HG03280 (cell line): ENCODE measurements at regions not wholly inside any gene's neighbourhood (a gene's known extent, or its start where the extent isn't known, plus 50 kb on each side); places are given as distances from the start of the nearest gene placed in this dataset.
"Not testable (repeated sequence)": the region's sequence is repeated elsewhere in the genome, so short reads cannot be mapped to it uniquely, and the experiment has no call there.

Source experiments
- ATAC-seq: cut with Tn5 transposase; IDR thresholded peaks from one replicate; pipeline ENCODE4 v1.9.1; 2021; ENCODE audit warnings: mild to moderate bottlenecking, moderate library complexity; ENCODE audit not compliant: unreplicated experiment

DNA sequence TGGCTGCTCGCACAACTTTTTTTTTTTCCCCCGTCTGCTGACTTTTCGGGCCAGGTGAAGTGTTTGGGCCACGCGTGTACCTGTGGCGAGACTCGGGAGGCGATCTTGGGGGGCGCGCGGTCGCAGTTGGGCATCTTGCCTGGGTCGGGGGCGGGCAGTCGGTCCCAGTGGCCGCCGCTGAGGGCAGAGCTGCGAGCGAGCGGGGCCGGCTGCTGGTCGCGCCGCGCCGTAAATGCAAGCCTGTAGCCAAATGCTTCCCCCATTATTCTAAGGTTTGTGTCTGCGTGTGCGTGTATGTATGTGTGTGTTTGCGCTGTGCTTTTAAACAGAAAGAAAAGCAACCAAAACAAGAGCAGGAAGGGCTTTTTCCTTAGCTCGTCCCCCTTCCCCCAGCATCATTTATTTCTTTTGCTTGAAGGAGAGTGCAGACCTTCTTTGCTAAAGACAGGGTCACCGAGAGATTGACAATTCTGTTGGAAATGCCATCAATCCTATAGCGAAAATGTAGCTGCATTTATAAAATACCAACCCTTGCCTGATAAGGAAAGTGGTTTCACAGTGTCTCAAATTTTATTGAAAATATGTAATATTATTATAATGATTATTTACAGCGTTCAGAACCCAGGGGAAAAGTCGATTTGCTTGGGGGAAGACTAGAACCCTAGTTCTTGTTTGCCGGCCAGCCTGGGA is 143.2 kb upstream of the ZNF536 start:
- ATAC-seq = no peak

DNA sequence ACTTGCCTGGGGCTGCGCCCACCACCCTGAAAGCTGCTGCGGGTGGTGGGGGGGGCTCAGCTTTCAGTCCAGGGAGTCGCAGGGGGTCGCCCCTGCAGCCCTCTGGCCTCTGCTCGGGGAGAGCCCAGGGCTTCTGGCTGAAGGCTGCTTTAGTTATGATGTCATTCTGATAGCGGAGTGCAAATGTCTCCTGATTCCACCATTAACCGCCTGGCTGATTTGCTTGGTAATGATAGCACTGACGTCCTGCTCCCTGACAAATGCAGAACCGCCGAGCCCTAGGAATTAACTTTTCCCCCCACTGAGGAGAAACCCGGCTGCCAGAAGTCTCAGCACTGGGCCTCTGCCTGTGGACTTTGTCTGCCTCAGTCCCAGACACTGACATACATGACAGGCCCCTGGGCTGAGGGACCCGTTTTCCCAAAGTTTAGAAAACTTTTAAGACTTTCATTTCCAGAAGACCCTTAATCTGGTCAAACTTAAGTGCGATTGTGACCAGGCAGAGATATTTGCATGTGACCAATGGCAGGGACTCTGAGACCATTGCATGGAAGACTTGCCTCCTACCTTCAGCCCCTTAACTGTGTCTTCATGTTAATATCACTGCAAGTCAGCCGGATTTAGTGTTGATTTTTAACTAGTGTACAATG is 142.5 kb upstream of the ZNF536 start:
- no peak for ATAC-seq

DNA sequence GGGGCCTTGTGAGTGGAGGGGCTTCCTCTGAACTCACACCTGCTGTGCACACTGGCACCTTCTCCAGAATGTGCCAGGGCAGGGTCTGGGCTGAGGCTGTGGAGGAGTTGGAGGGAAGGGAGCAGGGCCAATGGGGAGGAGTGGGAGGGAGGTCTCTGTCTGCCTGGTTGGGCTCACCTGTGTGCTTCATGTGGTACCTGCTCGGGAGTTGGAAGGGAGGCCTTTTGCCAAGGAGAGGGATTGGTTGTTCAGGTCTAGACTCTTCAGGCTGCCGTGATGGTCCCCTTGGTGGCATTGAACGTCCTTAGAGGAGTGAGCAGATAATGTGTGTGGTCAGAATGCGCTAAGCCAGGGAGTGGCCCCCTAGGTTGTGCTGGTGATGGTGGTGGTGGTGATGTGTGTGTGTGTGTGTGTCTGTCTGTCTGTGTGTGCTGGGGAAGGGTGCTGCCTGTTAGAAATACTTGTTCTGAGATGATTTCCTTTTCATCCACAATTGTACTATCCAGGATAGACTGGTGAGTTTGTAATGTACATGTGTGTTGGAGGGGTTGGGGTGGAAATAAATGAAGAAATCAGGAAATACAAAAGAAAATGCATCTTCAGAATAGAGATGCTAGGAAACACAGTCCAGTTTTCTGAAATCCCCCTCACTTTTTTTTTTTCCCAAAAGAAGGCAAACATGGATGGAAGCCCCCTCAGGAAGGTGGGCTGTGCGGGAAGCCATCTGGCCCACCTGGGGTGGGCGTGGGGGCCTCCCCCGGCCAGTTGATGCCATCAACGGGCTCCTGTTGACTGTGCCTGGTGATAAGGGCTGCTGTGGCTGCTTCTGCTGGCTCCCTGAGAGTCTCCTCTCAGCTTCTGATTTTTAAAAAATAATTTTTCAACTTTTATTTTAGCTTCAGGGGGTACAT is 140.5 kb upstream of the ZNF536 start:
- ATAC-seq = no peak

DNA sequence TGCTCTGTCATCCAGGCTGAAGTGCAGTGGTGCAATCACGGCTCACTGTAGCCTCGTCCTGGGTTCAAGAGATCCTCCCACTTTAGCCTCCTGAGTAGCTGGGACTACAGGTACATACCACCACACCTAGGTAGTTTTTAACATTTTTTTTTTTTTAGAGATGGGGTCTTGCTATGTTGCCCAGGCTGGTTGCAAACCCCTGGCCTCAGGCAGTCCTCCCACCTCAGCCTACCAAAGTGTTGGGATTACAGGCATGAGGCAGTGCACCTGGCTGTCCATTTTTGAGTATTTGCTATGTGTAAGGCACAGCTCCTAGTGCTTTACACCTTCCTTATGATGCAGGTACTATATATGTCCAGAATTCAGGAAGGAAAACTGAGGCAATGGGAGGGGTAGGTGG is 138.8 kb upstream of the ZNF536 start:
- no peak for ATAC-seq

DNA sequence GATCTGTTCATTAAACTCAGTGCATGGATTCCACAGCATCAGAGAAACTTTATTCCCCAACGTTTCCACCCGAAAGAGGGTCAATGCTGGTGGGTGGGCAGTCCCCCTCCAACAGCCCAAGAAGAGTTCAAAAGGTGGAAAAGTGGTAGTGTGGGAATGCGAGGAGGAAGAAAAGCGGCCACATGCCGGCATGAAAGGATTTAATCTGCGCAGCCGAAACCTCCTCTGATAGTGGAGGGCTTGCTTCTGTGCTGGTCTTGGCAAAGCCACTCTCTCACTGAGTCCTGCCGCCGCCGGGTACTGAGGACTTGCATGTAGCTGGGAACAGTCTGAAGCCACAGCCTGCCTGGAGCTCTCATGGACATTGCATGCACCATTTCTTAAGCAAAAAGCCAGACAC is 136.2 kb upstream of the ZNF536 start:
- no peak for ATAC-seq

DNA sequence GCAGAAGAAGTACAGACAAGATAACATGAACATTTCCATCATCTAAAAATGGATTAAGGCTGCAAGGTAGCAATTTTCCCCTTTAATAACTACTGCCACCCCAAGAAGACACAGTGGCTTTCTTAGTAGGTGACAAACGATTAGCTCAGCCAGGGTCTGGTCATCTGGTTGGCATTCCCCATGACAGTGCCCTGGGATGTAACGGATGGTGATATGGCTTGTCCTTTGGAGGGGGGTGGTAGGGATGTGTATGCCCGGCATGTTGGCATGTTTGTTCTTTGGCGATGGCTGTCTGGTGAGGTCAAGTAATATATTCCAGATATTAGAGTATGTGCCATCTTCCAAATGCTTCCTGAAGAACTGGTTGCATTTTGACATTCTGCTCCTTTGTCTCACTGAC is 135.6 kb upstream of the ZNF536 start:
- no peak for ATAC-seq

DNA sequence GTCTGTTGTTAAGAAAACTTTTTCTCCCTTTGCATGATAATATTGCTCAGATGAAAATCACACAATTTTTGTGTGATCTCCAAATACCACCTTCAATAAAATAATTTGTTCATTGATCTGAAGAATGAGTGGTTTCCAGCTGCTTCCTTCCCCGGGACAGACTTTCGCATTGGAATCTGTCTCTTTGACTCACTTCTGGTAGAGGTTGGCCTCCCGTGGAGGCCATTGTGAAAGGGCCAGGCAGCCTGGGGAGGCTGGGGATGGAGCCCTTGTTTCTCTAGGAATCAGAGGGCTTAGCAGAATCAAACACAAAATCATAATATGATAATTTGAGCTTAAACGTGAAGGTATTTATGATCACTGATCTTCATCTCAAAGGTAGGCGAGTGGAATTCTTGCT is 135.0 kb upstream of the ZNF536 start:
- ATAC-seq = no peak

DNA sequence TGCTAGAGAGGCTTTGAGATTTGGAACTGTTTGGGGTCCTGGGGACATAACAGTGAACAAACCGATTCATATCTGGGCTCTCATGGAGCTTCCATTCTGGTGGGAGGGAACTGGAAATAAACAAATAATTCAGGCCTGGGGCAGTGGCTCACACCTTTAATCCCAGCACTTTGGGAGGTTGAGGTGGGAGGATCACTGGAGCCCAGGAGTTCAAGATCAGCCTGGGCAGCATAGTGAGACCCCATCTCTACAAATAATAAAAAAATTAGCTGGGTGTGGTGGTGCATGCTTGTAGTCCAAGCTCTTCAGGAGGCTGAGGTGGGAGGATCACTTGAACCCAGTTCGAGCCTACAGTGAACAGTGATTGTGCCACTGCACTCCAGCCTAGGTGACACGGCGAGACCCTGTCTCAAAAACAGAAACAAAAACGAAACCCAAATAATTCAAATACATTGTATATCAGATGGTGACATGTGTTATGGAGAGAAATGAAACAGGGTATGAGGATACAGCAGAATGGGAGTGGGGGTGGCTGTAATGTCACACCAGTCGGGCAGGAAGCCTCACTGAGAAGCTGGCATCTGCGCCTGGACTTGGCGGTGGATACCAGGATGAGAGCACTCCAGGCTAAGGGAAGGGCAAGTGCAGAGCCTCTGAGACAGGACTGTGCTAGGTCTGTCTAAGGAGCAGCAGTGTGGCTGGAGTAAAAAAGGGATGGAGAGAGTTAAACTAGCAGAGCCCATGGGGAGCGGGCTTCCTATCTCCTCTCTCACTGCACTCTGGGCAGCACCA is 131.1 kb upstream of the ZNF536 start:
- no peak for ATAC-seq

DNA sequence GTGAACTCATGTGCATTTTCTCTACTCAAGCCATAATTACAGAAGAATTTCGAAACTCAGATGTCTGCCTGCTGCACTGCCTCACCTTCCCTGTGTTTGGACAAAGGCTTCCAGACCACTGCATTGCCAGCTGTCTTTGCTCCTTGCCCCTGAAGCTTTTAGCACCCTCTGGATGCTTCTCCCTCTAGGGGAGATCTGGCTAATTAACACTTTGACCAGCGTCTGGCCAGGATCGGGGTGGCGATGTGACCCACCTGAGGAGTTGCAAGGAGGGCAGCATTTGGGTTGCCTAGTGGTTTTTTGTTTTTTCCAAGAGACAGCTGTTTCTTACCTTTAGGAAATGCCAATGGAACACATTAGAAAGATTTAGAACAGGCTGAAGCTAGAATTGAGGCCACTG is 127.7 kb upstream of the ZNF536 start:
- no peak for ATAC-seq

DNA sequence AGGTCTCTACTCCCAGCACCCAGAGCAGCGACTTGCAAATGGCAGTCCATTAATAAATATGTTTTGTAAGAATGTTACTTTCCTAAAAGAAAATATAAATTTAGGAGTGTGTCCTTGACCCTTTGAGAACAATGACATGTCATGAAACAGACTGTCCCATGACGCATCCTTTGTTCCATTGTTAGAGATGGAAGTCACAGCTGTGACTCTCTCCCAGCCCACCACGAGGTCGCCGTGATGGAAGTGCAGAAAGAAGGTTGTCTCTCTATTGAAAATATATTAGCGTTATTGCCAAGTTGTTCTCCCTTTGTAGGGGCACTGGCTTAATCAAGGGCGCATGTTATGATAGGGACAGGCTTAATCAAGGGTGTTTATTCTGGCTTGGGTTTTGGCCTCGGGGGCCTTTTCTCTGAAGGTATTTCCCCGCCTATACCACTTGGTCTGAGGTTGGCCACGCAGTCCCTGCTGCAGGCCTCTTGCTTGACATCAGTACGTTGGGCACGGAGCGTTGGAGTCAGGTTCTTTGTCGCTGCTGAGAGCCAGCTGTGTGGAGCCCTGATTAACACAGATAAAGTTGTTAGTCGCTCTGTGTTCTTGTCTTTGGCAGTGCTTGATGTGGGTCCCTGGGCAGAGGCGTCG is 126.7 kb upstream of the ZNF536 start:
- no peak for ATAC-seq

DNA sequence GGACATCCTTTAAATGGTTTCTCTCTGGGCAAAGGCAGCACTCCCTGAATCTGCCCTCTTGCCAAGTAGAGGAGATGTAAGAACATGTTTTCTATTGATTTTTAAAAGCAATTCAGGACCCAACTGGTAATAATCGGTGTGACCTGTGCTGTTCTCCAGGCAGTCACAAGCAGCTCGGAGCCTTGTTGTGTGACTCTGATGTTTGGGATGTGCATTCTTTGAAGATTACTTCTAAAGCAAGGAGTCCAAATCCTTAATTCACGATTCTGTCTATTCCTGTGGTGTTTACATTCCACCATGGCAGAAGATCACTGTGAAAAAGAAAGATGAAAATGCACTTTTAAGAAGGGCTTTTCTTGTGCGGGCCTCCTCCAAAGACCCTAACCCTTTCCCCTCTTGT is 122.3 kb upstream of the ZNF536 start:
- no peak for ATAC-seq

DNA sequence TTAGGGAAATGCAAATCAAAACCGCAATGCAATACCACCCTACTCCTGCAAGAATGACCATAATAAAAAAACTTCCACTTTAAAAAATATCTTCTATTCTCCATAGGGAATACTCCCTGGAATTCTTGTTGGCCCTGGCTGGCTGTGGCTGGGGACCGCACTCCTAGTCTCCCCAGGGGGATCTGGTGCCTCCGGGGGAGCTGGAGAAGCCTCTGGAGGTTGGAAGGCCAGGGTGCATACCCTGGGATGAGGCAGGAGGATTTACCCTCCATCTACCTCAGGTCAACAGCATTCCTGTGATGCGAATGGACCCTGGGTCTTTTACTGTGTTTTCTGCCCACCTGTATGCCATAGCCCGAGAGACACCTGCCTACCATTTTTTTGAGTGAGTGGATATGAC is 120.0 kb upstream of the ZNF536 start:
- no peak for ATAC-seq

DNA sequence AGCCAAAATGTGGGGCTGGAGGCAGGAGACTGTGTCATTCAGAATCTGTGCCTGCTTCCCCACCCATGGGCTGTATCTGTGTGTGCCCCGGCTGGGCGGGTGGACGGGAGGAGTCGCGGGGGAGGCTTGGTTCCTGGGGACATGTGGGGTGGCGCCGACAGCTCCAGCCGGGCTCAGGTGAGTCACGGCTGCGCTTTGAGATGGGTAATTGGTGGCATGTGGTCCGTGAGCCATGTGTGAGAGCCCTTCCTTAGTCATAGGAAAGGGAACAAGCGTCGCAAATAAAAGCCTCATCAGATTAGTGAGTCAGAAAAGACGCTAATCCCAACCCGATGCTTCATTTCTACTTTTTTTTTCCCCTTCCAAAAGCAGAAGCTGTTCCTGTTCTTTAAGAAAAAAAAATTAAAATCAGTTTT is 118.6 kb upstream of the ZNF536 start:
- ATAC-seq = no peak

DNA sequence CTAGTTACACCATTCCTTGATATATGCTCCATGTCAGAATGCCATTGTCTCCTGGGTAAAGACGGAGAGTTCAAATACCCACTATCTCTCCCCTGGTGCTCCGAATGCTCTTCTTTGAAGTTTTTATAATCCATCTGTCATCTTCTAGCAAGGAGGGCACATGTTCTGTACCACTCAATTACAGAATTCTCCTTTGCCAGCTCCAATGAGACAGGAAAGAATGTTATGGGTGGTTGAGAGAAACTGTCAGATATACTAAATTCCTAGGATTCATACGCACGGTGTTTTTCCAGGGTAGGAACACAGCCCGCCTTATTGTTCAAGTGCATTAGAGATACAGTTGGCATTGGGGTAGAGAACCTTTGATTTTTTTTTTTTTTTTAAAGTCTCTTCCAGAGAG is 118.0 kb upstream of the ZNF536 start:
- ATAC-seq = no peak

DNA sequence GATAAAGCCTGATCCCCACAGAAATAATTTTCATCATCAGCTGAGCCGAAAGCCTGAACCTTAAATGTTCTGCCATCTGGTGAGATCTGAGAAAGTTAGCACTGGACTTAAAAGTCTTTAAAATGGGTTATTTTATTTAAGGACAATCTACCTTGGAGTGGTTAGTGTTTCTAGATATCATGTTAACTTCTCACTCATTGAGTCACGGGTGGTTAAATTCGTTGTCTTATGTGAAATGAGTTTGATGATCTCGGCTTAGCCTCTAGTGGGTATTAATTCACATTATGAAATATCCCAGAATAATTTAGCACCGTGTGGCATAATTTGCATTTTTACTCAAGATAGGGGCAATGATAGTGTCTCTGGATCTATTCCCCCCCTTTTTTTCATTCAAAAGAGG is 117.4 kb upstream of the ZNF536 start:
- ATAC-seq = no peak

DNA sequence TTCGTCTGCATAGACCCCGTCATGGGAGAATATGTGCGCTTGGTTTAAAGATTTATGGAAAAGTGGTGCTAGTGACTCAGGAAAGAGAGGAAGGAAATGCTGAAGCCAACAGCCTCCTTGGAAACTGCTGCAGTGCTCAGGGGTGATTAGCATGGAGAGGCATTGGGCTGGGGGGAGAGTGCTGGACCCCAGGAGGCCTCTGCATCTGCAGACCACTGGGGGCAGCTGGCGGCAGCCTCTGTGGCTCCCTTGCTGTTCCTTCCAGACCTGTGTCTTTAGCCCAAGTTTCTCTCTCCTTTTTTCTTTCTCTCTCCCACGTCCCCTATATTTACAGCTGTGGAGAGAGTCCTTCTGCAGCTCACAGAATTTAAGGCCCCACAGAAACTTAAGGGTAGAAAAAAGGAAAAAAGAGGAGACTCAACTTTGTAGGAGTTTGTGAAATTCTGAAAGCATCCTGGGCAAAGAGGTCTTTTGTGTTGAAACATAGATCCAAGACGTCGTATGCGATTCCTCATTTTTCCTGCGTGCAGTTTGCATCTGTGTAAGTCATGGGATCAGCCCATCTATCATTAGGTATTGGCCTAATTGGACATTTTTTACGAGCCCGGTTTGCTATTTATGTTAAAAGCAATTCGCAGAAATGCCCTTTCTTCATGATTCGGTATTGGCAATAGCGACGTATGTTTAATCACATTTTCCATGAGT is 116.2 kb upstream of the ZNF536 start:
- ATAC-seq = no peak

DNA sequence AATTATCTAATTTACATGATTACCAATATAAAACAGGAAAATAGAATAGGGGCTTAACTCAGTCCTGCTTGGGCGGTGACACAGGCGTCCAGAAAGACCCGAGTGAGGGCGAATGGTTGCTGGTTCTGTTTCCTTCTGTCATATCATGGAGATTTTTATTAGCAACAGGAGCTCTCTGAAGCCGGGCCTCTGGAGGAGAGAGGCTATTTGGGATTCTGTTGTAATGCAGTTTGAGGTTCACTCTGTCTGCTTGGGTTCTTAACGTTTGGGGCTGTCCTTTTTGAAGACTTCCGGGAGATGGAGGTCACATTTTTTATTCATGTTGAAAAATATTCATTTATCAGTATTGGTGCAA is 115.7 kb upstream of the ZNF536 start:
- no peak for ATAC-seq

DNA sequence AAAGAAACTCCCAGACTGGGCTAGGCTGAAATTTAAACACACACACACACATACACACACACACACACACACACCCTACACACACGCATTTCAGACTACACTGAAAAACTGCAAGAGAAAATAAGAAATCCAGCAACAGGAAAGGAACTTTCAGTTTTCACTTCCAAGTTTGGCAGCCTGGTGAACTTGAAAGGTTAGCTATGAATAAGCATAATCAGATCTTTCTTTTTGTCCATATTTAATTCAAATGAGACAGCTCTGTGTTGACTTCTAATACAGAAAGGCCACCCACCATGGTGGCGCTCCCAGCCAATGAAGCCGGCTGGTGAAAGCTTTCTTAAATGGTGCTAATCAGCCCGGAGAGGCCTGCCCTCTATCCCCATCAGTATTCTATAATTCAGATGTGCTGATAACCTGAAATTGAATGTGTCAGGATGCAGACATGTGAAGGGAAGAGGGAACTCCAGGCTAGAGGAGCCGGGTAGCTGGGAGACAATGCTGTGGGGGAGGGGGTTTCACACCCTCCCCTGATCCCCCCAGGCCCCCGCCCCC is 108.3 kb upstream of the ZNF536 start:
- no peak for ATAC-seq

DNA sequence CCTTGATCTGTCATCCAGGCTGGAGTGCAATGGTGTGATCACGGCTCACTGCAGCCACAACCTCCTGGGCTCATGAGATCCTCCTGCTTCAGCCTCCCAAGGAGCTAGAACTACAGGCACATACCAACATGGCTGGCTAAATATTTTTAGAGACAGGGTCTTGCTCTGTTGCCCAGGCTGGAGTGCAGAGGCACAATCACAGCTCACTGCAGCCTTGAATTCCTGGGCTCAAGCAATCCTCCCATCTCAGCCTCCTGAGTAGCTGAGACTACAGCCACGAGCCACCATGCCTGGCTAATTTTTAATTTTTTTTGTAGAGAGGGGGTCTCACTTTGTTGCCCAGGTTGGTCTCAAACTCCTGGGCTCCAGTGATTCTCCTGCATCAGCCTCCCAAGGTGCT is 106.3 kb upstream of the ZNF536 start:
- not testable (repeated sequence) for ATAC-seq

DNA sequence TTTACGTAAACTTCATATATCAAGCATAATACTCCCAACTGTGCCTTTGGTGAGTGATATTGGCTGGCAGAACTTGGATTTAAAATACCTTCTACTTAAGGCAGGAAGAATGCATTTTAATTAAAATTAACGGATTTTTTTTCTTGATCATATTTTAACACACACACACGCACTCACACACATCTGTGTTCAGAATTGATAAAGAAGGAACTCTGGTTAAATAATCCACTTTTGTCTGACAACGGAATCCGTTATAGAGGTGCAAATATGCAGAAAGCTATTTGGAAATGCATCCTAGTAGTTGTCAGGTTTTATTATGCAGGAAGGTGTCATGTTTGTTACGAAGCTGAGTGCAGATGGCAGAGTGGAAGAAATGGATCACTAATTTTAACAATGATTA is 105.5 kb upstream of the ZNF536 start:
- ATAC-seq = no peak
